CD4-positive, alpha-beta memory T cell (primary cell): ENCODE measurements at regions not wholly inside any gene's neighbourhood (a gene's known extent, or its start where the extent isn't known, plus 50 kb on each side); places are given as distances from the start of the nearest gene placed in this dataset.

Experiments used
- CTCF ChIA-PET: fragments of 350-600 bp; sonication (Branson Sonifier 250); formaldehyde crosslinking; loops from one replicate; lab custom pipeline; 2021; ENCODE audit warnings: inconsistent platforms; ENCODE audit not compliant: partially characterized antibody; lab: Charles Lee
- POLR2A ChIA-PET: fragments of 350-600 bp; sonication (Branson Sonifier 250); formaldehyde crosslinking; loops from one replicate; lab custom pipeline; 2021; ENCODE audit not compliant: partially characterized antibody; lab: Charles Lee
- DNase-seq, 5 donors: peaks; one replicate each; pipeline versions ENCODE4 v3.0.0 to v3.0.0-alpha.2; 2020 to 2022; ENCODE audit warnings: mixed read lengths in 1 of 5
- H3K27ac ChIP-seq: one replicate; pipeline ENCODE4 v1.7.0; 2013; ENCODE audit warnings: low read depth, low read length
- H3K27me3 ChIP-seq: 2 replicates; pipeline ENCODE4 v1.7.0; 2013; ENCODE audit warnings: mild to moderate bottlenecking, low read length, moderate library complexity; ENCODE audit not compliant: insufficient read depth
- H3K36me3 ChIP-seq: 2 replicates; pipeline ENCODE4 v1.7.0; 2013; ENCODE audit warnings: mild to moderate bottlenecking, low read length, moderate library complexity; ENCODE audit not compliant: insufficient read depth
- H3K4me1 ChIP-seq: 2 replicates; pipeline ENCODE4 v1.7.0; 2013; ENCODE audit warnings: mild to moderate bottlenecking, low read length, moderate library complexity; ENCODE audit not compliant: insufficient read depth
- H3K4me3 ChIP-seq, 2 donors: one replicate each; pipeline ENCODE4 v1.7.0; 2013; ENCODE audit warnings: low read length in 2 of 2, mild to moderate bottlenecking in 1 of 2
- H3K9me3 ChIP-seq, 2 donors: one replicate each; pipeline ENCODE4 v1.7.0; 2013; ENCODE audit warnings: low read length in 2 of 2, control low read depth in 1 of 2; ENCODE audit not compliant: control insufficient read depth in 1 of 2
- H3K27ac Mint-ChIP-seq, 7 donors: one replicate each; pipeline ENCODE4 v1.8.0; 2020 to 2021; ENCODE audit warnings: mixed read lengths in 7 of 7, mild to moderate bottlenecking in 6 of 7, inconsistent platforms in 3 of 7, moderate library complexity in 3 of 7
- H3K27me3 Mint-ChIP-seq, 2 donors: one replicate each; pipeline ENCODE4 v1.8.0; 2020 to 2021; ENCODE audit warnings: mixed read lengths in 2 of 2
- H3K36me3 Mint-ChIP-seq, 2 donors: one replicate each; pipeline ENCODE4 v1.8.0; 2020 to 2021; ENCODE audit warnings: mixed read lengths in 2 of 2, inconsistent platforms in 1 of 2, mild to moderate bottlenecking in 1 of 2
- H3K4me1 Mint-ChIP-seq, 4 donors: one replicate each; pipeline ENCODE4 v1.8.0; 2020 to 2021; ENCODE audit warnings: mixed read lengths in 4 of 4, mild to moderate bottlenecking in 1 of 4
- H3K4me3 Mint-ChIP-seq, 8 donors: one replicate each; pipeline ENCODE4 v1.8.0; 2020 to 2021; ENCODE audit warnings: mixed read lengths in 8 of 8, mild to moderate bottlenecking in 7 of 8, moderate library complexity in 6 of 8, inconsistent platforms in 3 of 8
- H3K9me3 Mint-ChIP-seq, 8 donors: one replicate each; pipeline ENCODE4 v1.8.0; 2020 to 2021; ENCODE audit warnings: mixed read lengths in 8 of 8, mild to moderate bottlenecking in 5 of 8, inconsistent platforms in 3 of 8, moderate library complexity in 1 of 8
- intact Hi-C: fragments of 100-400 bp; cut with micrococcal nuclease; formaldehyde crosslinking; loops from one replicate; pipeline ENCODE4 v1.15.1; 2023

- H3K36me3 Mint-ChIP-seq = no peaks in the 10 kb centered on the region
- H3K9me3 ChIP-seq = no peaks in the 10 kb centered on the region
- no peaks in the 10 kb centered on the region for H3K36me3 ChIP-seq
Measured at GRCh38 chr15:61769557-61769956, 290.7 kb downstream of the VPS13C start.

DNA sequence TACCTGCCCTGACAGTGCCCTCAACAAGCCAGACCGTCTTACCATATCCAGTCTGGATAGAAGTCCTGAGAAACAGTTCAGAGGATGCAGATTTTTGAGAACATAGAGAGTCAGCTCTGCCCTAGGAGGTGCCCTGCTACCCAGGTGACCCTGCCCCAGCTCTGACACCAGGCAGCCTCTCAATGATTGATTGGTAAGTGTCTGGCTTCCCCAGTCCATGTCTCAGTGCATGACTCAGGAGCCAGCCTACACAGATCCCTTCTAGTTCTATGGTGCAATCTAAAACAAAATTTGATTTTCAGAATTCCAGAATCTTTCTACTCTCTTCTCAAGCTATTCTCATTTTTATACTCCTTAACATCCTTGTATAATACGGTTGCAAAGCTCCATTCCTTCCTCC is 292.1 kb downstream of the VPS13C start:
- peaks cover 23 to 25% of the 10 kb centered on the region in 2 donors for H3K27me3 Mint-ChIP-seq
- H3K36me3 Mint-ChIP-seq = no peaks in the 10 kb centered on the region
- DNase-seq = no peak
- H3K4me1 Mint-ChIP-seq = no peaks in the 10 kb centered on the region
- Histone ChIP-seq H3K27me3 (no peaks in the 10 kb centered on the region), H3K9me3 (no peaks in the 10 kb centered on the region), H3K36me3 (no peaks in the 10 kb centered on the region), H3K4me1 (no peaks in the 10 kb centered on the region), H3K4me3 (no peak overlapping the region), H3K27ac (no peak overlapping the region)
- H3K9me3 Mint-ChIP-seq = peaks cover 0 to 34% (median 24%) of the 10 kb centered on the region in 8 donors
- H3K4me3 Mint-ChIP-seq = no peak overlapping the region
- intact Hi-C loops = no loop called here
- ChIA-PET POLR2A (no interaction called here), CTCF (no interaction called here)
- H3K27ac Mint-ChIP-seq = no peak overlapping the region

More at GRCh38 chr15:61769557-61769956, 290.7 kb downstream of the VPS13C start:
- no peak overlapping the region for H3K4me3 ChIP-seq
- no peak overlapping the region for H3K27ac ChIP-seq
- H3K4me1 ChIP-seq = no peaks in the 10 kb centered on the region
- Mint-ChIP-seq H3K27ac (no peak overlapping the region), H3K9me3 (peaks cover 0 to 40% (median 27%) of the 10 kb centered on the region in 8 donors), H3K27me3 (peaks cover 16 to 21% of the 10 kb centered on the region in 2 donors), H3K4me1 (no peaks in the 10 kb centered on the region), H3K4me3 (no peak overlapping the region)
- POLR2A ChIA-PET = no interaction called here
- CTCF ChIA-PET = no interaction called here
- intact Hi-C loops = no loop called here
- DNase-seq = no peak
- no peaks in the 10 kb centered on the region for H3K27me3 ChIP-seq

DNA sequence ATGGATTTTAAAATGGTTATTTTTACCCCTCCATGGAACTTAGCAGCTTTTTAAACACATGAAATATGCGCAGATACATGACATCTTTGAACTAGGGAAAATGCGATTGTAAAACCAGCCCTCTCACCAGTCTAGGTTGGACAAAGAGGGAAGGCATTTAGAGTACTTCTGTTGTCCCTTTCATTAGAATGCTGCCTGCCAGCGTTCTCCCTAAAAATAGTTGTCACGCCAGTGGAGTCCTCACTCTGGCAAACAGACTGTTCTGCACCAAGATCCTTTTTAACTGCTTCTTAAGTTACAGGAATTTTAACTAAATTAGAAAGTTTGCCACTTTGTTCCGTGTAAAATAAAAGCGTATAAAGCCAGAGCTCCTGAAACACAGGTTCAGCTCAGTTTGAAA is 295.3 kb downstream of the VPS13C start:
- no peak for DNase-seq
- Histone ChIP-seq H3K36me3 (no peaks in the 10 kb centered on the region), H3K4me1 (no peaks in the 10 kb centered on the region), H3K4me3 (no peak overlapping the region), H3K27me3 (no peaks in the 10 kb centered on the region), H3K9me3 (no peaks in the 10 kb centered on the region), H3K27ac (no peak overlapping the region)
- Mint-ChIP-seq H3K27me3 (peaks cover 33 to 36% of the 10 kb centered on the region in 2 donors), H3K4me3 (no peak overlapping the region), H3K36me3 (no peaks in the 10 kb centered on the region), H3K4me1 (no peaks in the 10 kb centered on the region), H3K27ac (no peak overlapping the region), H3K9me3 (peaks cover 0 to 7% (median 2%) of the 10 kb centered on the region in 8 donors)
- CTCF ChIA-PET = no interaction called here
- POLR2A ChIA-PET = no interaction called here
- intact Hi-C loops = no loop called here

GRCh38 chr15:61764141-61764540 is 296.1 kb downstream of the VPS13C start:
- Mint-ChIP-seq H3K4me3 (no peak overlapping the region), H3K27me3 (peaks cover 35 to 36% of the 10 kb centered on the region in 2 donors), H3K9me3 (peaks cover 0 to 7% (median 2%) of the 10 kb centered on the region in 8 donors)

DNA sequence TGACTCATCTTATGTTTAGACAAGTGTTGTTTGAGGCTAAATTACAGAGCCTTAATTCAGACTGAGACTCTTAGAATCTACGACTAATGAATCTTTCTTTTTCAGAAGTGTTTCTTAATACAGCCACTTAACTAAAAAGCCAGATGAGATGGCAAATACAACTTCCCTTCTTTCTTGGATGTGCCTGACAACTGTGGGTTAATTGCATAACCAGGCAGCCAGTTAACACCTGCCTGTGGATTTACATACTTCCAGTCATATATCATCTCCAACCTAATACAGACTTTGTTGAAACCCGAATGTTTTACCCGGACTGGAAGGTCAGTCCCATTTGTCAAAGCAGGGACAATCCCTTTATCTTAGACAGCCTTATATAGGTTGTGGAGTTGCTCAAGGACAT is 297.6 kb downstream of the VPS13C start:
- peaks cover 0 to 3% (median 0%) of the 10 kb centered on the region in 8 donors for H3K9me3 Mint-ChIP-seq

More at GRCh38 chr15:61764141-61764540, 296.1 kb downstream of the VPS13C start:
- intact Hi-C loops = no loop called here
- ChIA-PET POLR2A (no interaction called here), CTCF (no interaction called here)
- no peaks in the 10 kb centered on the region for H3K9me3 ChIP-seq
- H3K27ac ChIP-seq = no peak overlapping the region
- H3K36me3 ChIP-seq = no peaks in the 10 kb centered on the region
- no peaks in the 10 kb centered on the region for H3K4me1 Mint-ChIP-seq
- DNase-seq = no peak
- no peaks in the 10 kb centered on the region for H3K27me3 ChIP-seq
- no peak overlapping the region for H3K27ac Mint-ChIP-seq
- H3K36me3 Mint-ChIP-seq = no peaks in the 10 kb centered on the region
- no peaks in the 10 kb centered on the region for H3K4me1 ChIP-seq
- H3K4me3 ChIP-seq = no peak overlapping the region

DNA sequence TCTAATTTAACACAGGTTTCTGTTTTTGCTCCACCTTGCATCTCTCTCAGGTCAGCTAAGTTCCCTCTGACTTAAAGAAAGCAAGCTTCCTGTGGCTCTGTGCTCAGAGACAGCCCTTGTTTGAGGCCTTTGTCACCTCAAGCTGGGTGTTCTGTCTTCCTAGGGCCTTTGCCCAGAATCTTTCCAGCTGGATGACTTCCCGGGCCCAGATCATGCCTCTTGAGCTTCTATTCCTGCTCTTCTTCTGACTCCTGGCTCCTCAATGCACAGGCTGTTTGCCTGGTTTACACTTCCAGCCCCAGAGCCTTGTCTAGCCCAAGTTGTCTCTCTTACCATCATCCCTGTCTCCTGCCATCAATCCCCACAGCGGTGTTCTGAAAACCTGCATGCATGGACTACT is 300.6 kb downstream of the VPS13C start:
- peaks cover 19 to 25% of the 10 kb centered on the region in 2 donors for H3K27me3 Mint-ChIP-seq

More for the DNA sequence above, 297.6 kb downstream of the VPS13C start:
- H3K27ac ChIP-seq = no peak overlapping the region
- H3K36me3 Mint-ChIP-seq = no peaks in the 10 kb centered on the region
- H3K4me3 ChIP-seq = no peak overlapping the region
- POLR2A ChIA-PET = no interaction called here
- no peaks in the 10 kb centered on the region for H3K9me3 ChIP-seq
- no peak for DNase-seq
- H3K4me1 Mint-ChIP-seq = no peaks in the 10 kb centered on the region
- H3K4me3 Mint-ChIP-seq = no peak overlapping the region
- H3K27me3 ChIP-seq = no peaks in the 10 kb centered on the region
- intact Hi-C loops = no loop called here
- CTCF ChIA-PET = interaction anchor here (0.6 kb wide), 1 partner anchor 9 kb away, joined by 5 read pairs; no protein-coding TSS in a partner anchor
- H3K4me1 ChIP-seq = no peaks in the 10 kb centered on the region
- no peak overlapping the region for H3K27ac Mint-ChIP-seq
- H3K36me3 ChIP-seq = no peaks in the 10 kb centered on the region
- H3K27me3 Mint-ChIP-seq = peaks cover 32% of the 10 kb centered on the region in 2 donors

GRCh38 chr15:61756071-61756820 is 304.0 kb downstream of the VPS13C start:
- Histone ChIP-seq H3K27ac (no peak overlapping the region), H3K4me1 (no peaks in the 10 kb centered on the region), H3K9me3 (no peaks in the 10 kb centered on the region), H3K27me3 (no peaks in the 10 kb centered on the region), H3K4me3 (no peak overlapping the region), H3K36me3 (no peaks in the 10 kb centered on the region)
- no peaks in the 10 kb centered on the region for H3K36me3 Mint-ChIP-seq
- POLR2A ChIA-PET = no interaction called here
- H3K27me3 Mint-ChIP-seq = peaks cover 7 to 14% of the 10 kb centered on the region in 2 donors
- H3K9me3 Mint-ChIP-seq = no peaks in the 10 kb centered on the region
- no peak overlapping the region for H3K27ac Mint-ChIP-seq
- H3K4me3 Mint-ChIP-seq = no peak overlapping the region
- intact Hi-C loops = no loop called here
- CTCF ChIA-PET = no interaction called here
- H3K4me1 Mint-ChIP-seq = no peaks in the 10 kb centered on the region
- no peak for DNase-seq

More for the DNA sequence above, 300.6 kb downstream of the VPS13C start:
- Mint-ChIP-seq H3K4me3 (no peak overlapping the region), H3K4me1 (no peaks in the 10 kb centered on the region), H3K9me3 (no peaks in the 10 kb centered on the region), H3K36me3 (no peaks in the 10 kb centered on the region), H3K27ac (no peak overlapping the region)
- ChIA-PET CTCF (no interaction called here), POLR2A (no interaction called here)
- DNase-seq = no peak
- H3K9me3 ChIP-seq = no peaks in the 10 kb centered on the region
- H3K27me3 ChIP-seq = no peaks in the 10 kb centered on the region
- no peaks in the 10 kb centered on the region for H3K36me3 ChIP-seq
- no peak overlapping the region for H3K27ac ChIP-seq
- no peak overlapping the region for H3K4me3 ChIP-seq
- intact Hi-C loops = no loop called here
- H3K4me1 ChIP-seq = no peaks in the 10 kb centered on the region
